Subcutaneous abdominal adipose tissue (tissue), 5 donors: ENCODE measurements at regions not wholly inside any gene's neighbourhood (a gene's known extent, or its start where the extent isn't known, plus 50 kb on each side); places are given as distances from the start of the nearest gene placed in this dataset.
"Not testable (repeated sequence)": the region's sequence is repeated elsewhere in the genome, so short reads cannot be mapped to it uniquely, and the experiment has no call there.

Experiments used
- H3K27ac ChIP-seq: one replicate; pipeline ENCODE4 v1.7.0; 2013; ENCODE audit warnings: low read depth, mild to moderate bottlenecking, inconsistent platforms, low read length, moderate library complexity
- H3K27me3 ChIP-seq, 5 donors: one replicate each; pipeline ENCODE4 v1.7.0; 2013; ENCODE audit warnings: low read length in 5 of 5, inconsistent platforms in 1 of 5; ENCODE audit not compliant: control insufficient read depth in 5 of 5, insufficient read depth in 4 of 5
- H3K36me3 ChIP-seq, 5 donors: one replicate each; pipeline ENCODE4 v1.7.0; 2013; ENCODE audit warnings: low read length in 5 of 5; ENCODE audit not compliant: control insufficient read depth in 5 of 5, insufficient read depth in 5 of 5
- H3K4me1 ChIP-seq, 5 donors: one replicate each; pipeline ENCODE4 v1.7.0; 2013; ENCODE audit warnings: low read length in 5 of 5, mild to moderate bottlenecking in 3 of 5, moderate library complexity in 1 of 5; ENCODE audit not compliant: control insufficient read depth in 5 of 5, insufficient read depth in 5 of 5
- H3K4me3 ChIP-seq, 5 donors: one replicate each; pipeline ENCODE4 v1.7.0; 2013; ENCODE audit warnings: low read length in 5 of 5, low read depth in 1 of 5
- H3K9ac ChIP-seq, 5 donors: one replicate each; pipeline ENCODE4 v1.7.0; 2013; ENCODE audit warnings: low read length in 5 of 5, mild to moderate bottlenecking in 4 of 5, moderate library complexity in 3 of 5
- H3K9me3 ChIP-seq, 5 donors: one replicate each; pipeline ENCODE4 v1.7.0; 2013; ENCODE audit warnings: low read length in 5 of 5; ENCODE audit not compliant: control insufficient read depth in 5 of 5
- donor health status: healthy.
- donor health status: healthy.
- donor health status: healthy.
- donor health status: healthy.
- donor health status: healthy.

GRCh38 chr9:22921742-22922141, 475.1 kb downstream of the DMRTA1 start:
- H3K4me1 ChIP-seq, result no peaks in the 10 kb centered on the region
- no peaks in the 10 kb centered on the region for H3K9me3 ChIP-seq
- H3K9ac ChIP-seq, result no peak overlapping the region
- H3K27me3 ChIP-seq, result no peaks in the 10 kb centered on the region
- no peak overlapping the region for H3K27ac ChIP-seq
- H3K36me3 ChIP-seq, result no peaks in the 10 kb centered on the region
- no peak overlapping the region for H3K4me3 ChIP-seq

- no peak overlapping the region for H3K27ac ChIP-seq
- H3K27me3 ChIP-seq, result no peaks in the 10 kb centered on the region
- H3K9ac ChIP-seq, result no peak overlapping the region
- H3K9me3 ChIP-seq, result no peaks in the 10 kb centered on the region
- no peaks in the 10 kb centered on the region for H3K4me1 ChIP-seq
- no peak overlapping the region for H3K4me3 ChIP-seq
- no peaks in the 10 kb centered on the region for H3K36me3 ChIP-seq
Measured at GRCh38 chr9:22922222-22922621, 475.6 kb downstream of the DMRTA1 start.

- peaks cover 0 to 2% (median 0%) of the 10 kb centered on the region in 5 donors for H3K9me3 ChIP-seq
- H3K27me3 ChIP-seq, result no peaks in the 10 kb centered on the region
- H3K4me1 ChIP-seq, result no peaks in the 10 kb centered on the region
Measured at GRCh38 chr9:22954550-22954949, 507.9 kb downstream of the DMRTA1 start.

GRCh38 chr9:22954964-22955363, 508.3 kb downstream of the DMRTA1 start:
- Histone ChIP-seq H3K36me3 (no peaks in the 10 kb centered on the region), H3K9ac (no peak overlapping the region), H3K4me1 (no peaks in the 10 kb centered on the region), H3K27ac (no peak overlapping the region), H3K9me3 (peaks cover 0 to 2% (median 0%) of the 10 kb centered on the region in 5 donors), H3K4me3 (no peak overlapping the region), H3K27me3 (no peaks in the 10 kb centered on the region)

More at GRCh38 chr9:22954550-22954949, 507.9 kb downstream of the DMRTA1 start:
- no peak overlapping the region for H3K27ac ChIP-seq
- no peak overlapping the region for H3K9ac ChIP-seq
- H3K4me3 ChIP-seq, result no peak overlapping the region
- H3K36me3 ChIP-seq, result no peaks in the 10 kb centered on the region

GRCh38 chr9:22969350-22969979, 522.8 kb downstream of the DMRTA1 start:
- H3K9ac ChIP-seq, result no peak overlapping the region

GRCh38 chr9:22970434-22970975, 523.9 kb downstream of the DMRTA1 start:
- H3K4me3 ChIP-seq, result no peak overlapping the region
- no peak overlapping the region for H3K27ac ChIP-seq
- no peaks in the 10 kb centered on the region for H3K4me1 ChIP-seq
- H3K36me3 ChIP-seq, result no peaks in the 10 kb centered on the region
- H3K27me3 ChIP-seq, result no peaks in the 10 kb centered on the region
- no peak overlapping the region for H3K9ac ChIP-seq
- H3K9me3 ChIP-seq, result no peaks in the 10 kb centered on the region

More at GRCh38 chr9:22969350-22969979, 522.8 kb downstream of the DMRTA1 start:
- Histone ChIP-seq H3K27ac (no peak overlapping the region), H3K27me3 (no peaks in the 10 kb centered on the region), H3K9me3 (no peaks in the 10 kb centered on the region), H3K36me3 (no peaks in the 10 kb centered on the region), H3K4me3 (no peak overlapping the region), H3K4me1 (no peaks in the 10 kb centered on the region)

- no peak overlapping the region for H3K4me3 ChIP-seq
- no peaks in the 10 kb centered on the region for H3K36me3 ChIP-seq
- no peaks in the 10 kb centered on the region for H3K9me3 ChIP-seq
- H3K27ac ChIP-seq, result no peak overlapping the region
- no peaks in the 10 kb centered on the region for H3K27me3 ChIP-seq
- H3K4me1 ChIP-seq, result no peaks in the 10 kb centered on the region
- H3K9ac ChIP-seq, result no peak overlapping the region
Measured at GRCh38 chr9:22975951-22976350, 529.3 kb downstream of the DMRTA1 start.

GRCh38 chr9:22976454-22976853, 529.8 kb downstream of the DMRTA1 start:
- H3K27me3 ChIP-seq, result no peaks in the 10 kb centered on the region
- no peaks in the 10 kb centered on the region for H3K36me3 ChIP-seq
- no peak overlapping the region for H3K27ac ChIP-seq
- no peaks in the 10 kb centered on the region for H3K9me3 ChIP-seq
- H3K9ac ChIP-seq, result no peak overlapping the region
- H3K4me3 ChIP-seq, result no peak overlapping the region
- no peaks in the 10 kb centered on the region for H3K4me1 ChIP-seq

- not testable (repeated sequence) for H3K4me3 ChIP-seq, H3K4me1 ChIP-seq, H3K27ac ChIP-seq, H3K9me3 ChIP-seq, H3K36me3 ChIP-seq, H3K27me3 ChIP-seq, H3K9ac ChIP-seq
Measured at GRCh38 chr9:22980429-22980828, 533.8 kb downstream of the DMRTA1 start.

GRCh38 chr9:22986556-22986955, 539.9 kb downstream of the DMRTA1 start:
- no peaks in the 10 kb centered on the region for H3K36me3 ChIP-seq
- no peaks in the 10 kb centered on the region for H3K27me3 ChIP-seq
- H3K9me3 ChIP-seq, result no peaks in the 10 kb centered on the region
- H3K9ac ChIP-seq, result no peak overlapping the region
- no peaks in the 10 kb centered on the region for H3K4me1 ChIP-seq
- H3K4me3 ChIP-seq, result no peak overlapping the region
- H3K27ac ChIP-seq, result no peak overlapping the region
